ENCODE measurements at regions not wholly inside any gene's neighbourhood (a gene's known extent, or its start where the extent isn't known, plus 50 kb on each side); places are given as distances from the start of the nearest gene placed in this dataset.
"Not testable (repeated sequence)": the region's sequence is repeated elsewhere in the genome, so short reads cannot be mapped to it uniquely, and the experiment has no call there.

DNA sequence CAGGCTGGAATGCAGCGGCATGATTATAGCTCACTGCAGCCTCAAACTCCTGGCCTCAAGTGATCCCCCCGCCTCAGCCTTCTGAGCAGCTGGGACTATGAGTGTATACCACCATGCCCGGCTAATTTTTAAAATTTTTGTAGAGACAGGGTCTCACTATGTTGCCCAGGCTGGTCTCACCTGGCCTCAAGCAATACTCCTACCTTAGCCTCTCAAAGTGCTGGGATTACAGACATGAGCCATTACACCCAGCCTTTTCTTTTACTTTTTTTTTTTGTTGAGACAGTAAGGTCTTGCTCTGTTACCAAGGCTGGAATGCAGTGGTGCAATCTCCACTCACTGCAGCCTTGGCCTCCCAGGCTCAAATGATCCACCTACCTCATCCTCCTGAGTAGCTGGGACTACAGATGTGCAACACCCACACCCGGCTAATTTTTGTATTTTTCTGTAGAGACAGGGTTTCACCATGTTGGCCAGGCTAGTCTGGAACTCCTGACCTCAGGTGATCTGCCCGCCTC lies 155.5 kb downstream of the IGLL1 start:
- TF ChIP-seq EP300 (IDR thresholded peaks at IDR 0.05; ENCODE audit: low read length); EZH2 (IDR thresholded peaks at IDR 0.05; ENCODE audit: borderline replicate concordance, low read depth, low read length); TCF7 (IDR thresholded peaks at IDR 0.05; ENCODE audit: borderline replicate concordance): not testable (repeated sequence)

Measured in K562 (cell line).